WTC11 (cell line): ENCODE measurements at regions not wholly inside any gene's neighbourhood (a gene's known extent, or its start where the extent isn't known, plus 50 kb on each side); places are given as distances from the start of the nearest gene placed in this dataset.

ENCODE experiments used
- ATAC-seq: fragments of 200-7000 bp; cut with Tn5 transposase; 2 replicates; pipeline ENCODE4 v1.10.0; 2021; ENCODE audit warnings: mild to moderate bottlenecking, moderate library complexity
- CTCF ChIA-PET: fragments of 300-600 bp; sonication (Branson Sonifier 250); formaldehyde crosslinking; loops from one replicate; lab custom pipeline; 2021; ENCODE audit warnings: antibody characterized with exemption; lab: Charles Lee
- POLR2A ChIA-PET: fragments of 350-600 bp; sonication (Branson Sonifier 250); formaldehyde crosslinking; loops from one replicate; lab custom pipeline; 2021; ENCODE audit warnings: antibody characterized with exemption; lab: Charles Lee
- DNase-seq: peaks from one replicate; pipeline ENCODE4 v3.0.0; 2021; ENCODE audit warnings: low spot score
- H3K27ac Mint-ChIP-seq: 2 replicates; pipeline ENCODE4 v1.8.0; 2021; ENCODE audit warnings: mixed read lengths
- H3K27me3 Mint-ChIP-seq: 2 replicates; pipeline ENCODE4 v1.8.0; 2021; ENCODE audit warnings: low read depth, mild to moderate bottlenecking, moderate library complexity, mixed read lengths
- H3K36me3 Mint-ChIP-seq: 2 replicates; pipeline ENCODE4 v1.8.0; 2021; ENCODE audit warnings: mixed read lengths
- H3K4me1 Mint-ChIP-seq: 2 replicates; pipeline ENCODE4 v1.8.0; 2022; ENCODE audit warnings: mixed read lengths
- H3K4me3 Mint-ChIP-seq: 2 replicates; pipeline ENCODE4 v1.8.0; 2021; ENCODE audit warnings: mild to moderate bottlenecking, moderate library complexity, mixed read lengths
- H3K9me3 Mint-ChIP-seq: 2 replicates; pipeline ENCODE4 v1.8.0; 2021; ENCODE audit warnings: mixed read lengths
- ATF1 ChIP-seq: sonication (generic); formaldehyde crosslinking; IDR thresholded peaks from 2 replicates; pipeline ENCODE4 v1.8.1; 2023; ENCODE audit warnings: mild to moderate bottlenecking, moderate library complexity, missing genetic modification reagents
- GRHL2 ChIP-seq: fragments of 250-450 bp; sonication (Bioruptor Pico); IDR thresholded peaks from 2 replicates; pipeline ENCODE4 v1.8.0; 2022; ENCODE audit warnings: mild to moderate bottlenecking, moderate library complexity; ENCODE audit not compliant: insufficient replicate concordance, severe bottlenecking
- MYBL2 ChIP-seq: sonication (generic); formaldehyde crosslinking; IDR thresholded peaks from 2 replicates; pipeline ENCODE4 v1.8.1; 2023; ENCODE audit warnings: mild to moderate bottlenecking, moderate library complexity, missing genetic modification reagents
- NFATC4 ChIP-seq: fragments of 250-450 bp; sonication (Bioruptor Pico); IDR thresholded peaks from 2 replicates; pipeline ENCODE4 v1.9.0; 2021; ENCODE audit warnings: mild to moderate bottlenecking
- NR2C2 ChIP-seq: sonication (generic); formaldehyde crosslinking; IDR thresholded peaks from 2 replicates; pipeline ENCODE4 v1.8.0; 2022; ENCODE audit warnings: mild to moderate bottlenecking, missing genetic modification reagents
- SMAD4 ChIP-seq: sonication (generic); formaldehyde crosslinking; IDR thresholded peaks from 2 replicates; pipeline ENCODE4 v1.8.0; 2022; ENCODE audit warnings: mild to moderate bottlenecking, missing genetic modification reagents
- TCF7 ChIP-seq: sonication (generic); formaldehyde crosslinking; IDR thresholded peaks from 2 replicates; pipeline ENCODE4 v1.8.0; 2022; ENCODE audit warnings: mild to moderate bottlenecking, low read depth, missing genetic modification reagents, moderate library complexity
- TP53 ChIP-seq: sonication (generic); formaldehyde crosslinking; IDR thresholded peaks from 2 replicates; pipeline ENCODE4 v1.8.1; 2023; ENCODE audit warnings: mild to moderate bottlenecking, missing genetic modification reagents
- ZNF121 ChIP-seq: sonication (generic); formaldehyde crosslinking; IDR thresholded peaks from 2 replicates; pipeline ENCODE4 v1.8.0; 2023; ENCODE audit warnings: missing genetic modification reagents
- ZNF219 ChIP-seq: sonication (generic); formaldehyde crosslinking; IDR thresholded peaks from 2 replicates; pipeline ENCODE4 v1.8.0; 2023; ENCODE audit warnings: missing genetic modification reagents, mild to moderate bottlenecking, borderline replicate concordance
- ZNF671 ChIP-seq: fragments of 250-450 bp; sonication (Bioruptor Pico); IDR thresholded peaks from 2 replicates; pipeline ENCODE4 v1.8.0; 2021; ENCODE audit warnings: mild to moderate bottlenecking
- TF ChIP-seq, protein P1 (sequence below): sonication (generic); formaldehyde crosslinking; IDR thresholded peaks from 2 replicates; pipeline ENCODE4 v1.8.1; 2022; ENCODE audit warnings: mild to moderate bottlenecking, moderate library complexity, missing genetic modification reagents
- TF ChIP-seq, protein P2 (sequence below): sonication (generic); formaldehyde crosslinking; conservative IDR thresholded peaks from 2 replicates; pipeline ENCODE4 v1.8.1; 2023; ENCODE audit warnings: mild to moderate bottlenecking, low read depth, missing genetic modification reagents, moderate library complexity
- TF ChIP-seq, protein P3 (sequence below): sonication (generic); formaldehyde crosslinking; IDR thresholded peaks from 2 replicates; pipeline ENCODE4 v1.8.0; 2022; ENCODE audit warnings: mild to moderate bottlenecking, missing genetic modification reagents
- TF ChIP-seq, protein P4 (sequence below): sonication (generic); formaldehyde crosslinking; IDR thresholded peaks from 2 replicates; pipeline ENCODE4 v1.8.0; 2023; ENCODE audit warnings: mild to moderate bottlenecking, missing genetic modification reagents
- TF ChIP-seq, protein P5 (sequence below): fragments of 200-600 bp; IDR thresholded peaks from 2 replicates; pipeline ENCODE4 v1.8.0; 2022; ENCODE audit warnings: antibody characterized with exemption
- TF ChIP-seq, protein P6 (sequence below): sonication (generic); formaldehyde crosslinking; IDR thresholded peaks from 2 replicates; pipeline ENCODE4 v1.8.0; 2023; ENCODE audit warnings: missing genetic modification reagents

DNA sequence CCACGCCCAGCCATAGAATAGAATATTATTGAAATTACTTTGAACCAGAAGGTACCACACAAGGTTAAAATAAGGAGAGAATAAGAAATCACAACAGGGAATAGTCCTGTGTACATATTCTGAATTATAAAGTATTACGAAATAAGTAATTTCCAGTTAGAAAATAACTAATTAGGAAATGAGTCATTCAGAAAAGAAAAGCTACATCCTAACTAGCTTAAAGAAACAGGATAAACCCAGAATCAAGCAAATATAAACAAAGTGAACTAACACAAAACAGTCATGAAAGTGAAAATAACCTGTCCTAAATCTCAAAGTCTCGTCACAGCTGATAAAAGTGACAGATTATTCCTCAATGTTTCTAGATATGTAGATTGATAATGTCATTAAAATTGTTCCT, 74.8 kb upstream of the NEBL start:
- Mint-ChIP-seq H3K4me1 (no peaks in the 10 kb centered on the region), H3K4me3 (no peak overlapping the region), H3K9me3 (peaks cover 5% of the 10 kb centered on the region), H3K27me3 (no peaks in the 10 kb centered on the region), H3K27ac (no peak overlapping the region), H3K36me3 (no peaks in the 10 kb centered on the region)
- ATAC-seq (no peak), DNase-seq (no peak)
- TF ChIP-seq, protein P1, sequence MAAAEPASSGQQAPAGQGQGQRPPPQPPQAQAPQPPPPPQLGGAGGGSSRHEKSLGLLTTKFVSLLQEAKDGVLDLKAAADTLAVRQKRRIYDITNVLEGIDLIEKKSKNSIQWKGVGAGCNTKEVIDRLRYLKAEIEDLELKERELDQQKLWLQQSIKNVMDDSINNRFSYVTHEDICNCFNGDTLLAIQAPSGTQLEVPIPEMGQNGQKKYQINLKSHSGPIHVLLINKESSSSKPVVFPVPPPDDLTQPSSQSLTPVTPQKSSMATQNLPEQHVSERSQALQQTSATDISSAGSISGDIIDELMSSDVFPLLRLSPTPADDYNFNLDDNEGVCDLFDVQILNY (CRISPR knock-in tag): no peak
- TF ChIP-seq, protein P2, sequence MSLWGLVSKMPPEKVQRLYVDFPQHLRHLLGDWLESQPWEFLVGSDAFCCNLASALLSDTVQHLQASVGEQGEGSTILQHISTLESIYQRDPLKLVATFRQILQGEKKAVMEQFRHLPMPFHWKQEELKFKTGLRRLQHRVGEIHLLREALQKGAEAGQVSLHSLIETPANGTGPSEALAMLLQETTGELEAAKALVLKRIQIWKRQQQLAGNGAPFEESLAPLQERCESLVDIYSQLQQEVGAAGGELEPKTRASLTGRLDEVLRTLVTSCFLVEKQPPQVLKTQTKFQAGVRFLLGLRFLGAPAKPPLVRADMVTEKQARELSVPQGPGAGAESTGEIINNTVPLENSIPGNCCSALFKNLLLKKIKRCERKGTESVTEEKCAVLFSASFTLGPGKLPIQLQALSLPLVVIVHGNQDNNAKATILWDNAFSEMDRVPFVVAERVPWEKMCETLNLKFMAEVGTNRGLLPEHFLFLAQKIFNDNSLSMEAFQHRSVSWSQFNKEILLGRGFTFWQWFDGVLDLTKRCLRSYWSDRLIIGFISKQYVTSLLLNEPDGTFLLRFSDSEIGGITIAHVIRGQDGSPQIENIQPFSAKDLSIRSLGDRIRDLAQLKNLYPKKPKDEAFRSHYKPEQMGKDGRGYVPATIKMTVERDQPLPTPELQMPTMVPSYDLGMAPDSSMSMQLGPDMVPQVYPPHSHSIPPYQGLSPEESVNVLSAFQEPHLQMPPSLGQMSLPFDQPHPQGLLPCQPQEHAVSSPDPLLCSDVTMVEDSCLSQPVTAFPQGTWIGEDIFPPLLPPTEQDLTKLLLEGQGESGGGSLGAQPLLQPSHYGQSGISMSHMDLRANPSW (CRISPR knock-in tag): no peak
- TF ChIP-seq TCF7 (CRISPR knock-in tag) (no peak), SMAD4 (no peak), TP53 (CRISPR knock-in tag) (no peak), NFATC4 (CRISPR knock-in tag) (no peak), MYBL2 (no peak), NR2C2 (CRISPR knock-in tag) (no peak), GRHL2 (no peak), ZNF671 (no peak), ZNF121 (no peak), ATF1 (no peak), ZNF219 (CRISPR knock-in tag) (no peak)
- TF ChIP-seq, protein P3, sequence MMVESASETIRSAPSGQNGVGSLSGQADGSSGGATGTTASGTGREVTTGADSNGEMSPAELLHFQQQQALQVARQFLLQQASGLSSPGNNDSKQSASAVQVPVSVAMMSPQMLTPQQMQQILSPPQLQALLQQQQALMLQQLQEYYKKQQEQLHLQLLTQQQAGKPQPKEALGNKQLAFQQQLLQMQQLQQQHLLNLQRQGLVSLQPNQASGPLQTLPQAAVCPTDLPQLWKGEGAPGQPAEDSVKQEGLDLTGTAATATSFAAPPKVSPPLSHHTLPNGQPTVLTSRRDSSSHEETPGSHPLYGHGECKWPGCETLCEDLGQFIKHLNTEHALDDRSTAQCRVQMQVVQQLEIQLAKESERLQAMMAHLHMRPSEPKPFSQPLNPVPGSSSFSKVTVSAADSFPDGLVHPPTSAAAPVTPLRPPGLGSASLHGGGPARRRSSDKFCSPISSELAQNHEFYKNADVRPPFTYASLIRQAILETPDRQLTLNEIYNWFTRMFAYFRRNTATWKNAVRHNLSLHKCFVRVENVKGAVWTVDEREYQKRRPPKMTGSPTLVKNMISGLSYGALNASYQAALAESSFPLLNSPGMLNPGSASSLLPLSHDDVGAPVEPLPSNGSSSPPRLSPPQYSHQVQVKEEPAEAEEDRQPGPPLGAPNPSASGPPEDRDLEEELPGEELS: no peak
- TF ChIP-seq, protein P4, sequence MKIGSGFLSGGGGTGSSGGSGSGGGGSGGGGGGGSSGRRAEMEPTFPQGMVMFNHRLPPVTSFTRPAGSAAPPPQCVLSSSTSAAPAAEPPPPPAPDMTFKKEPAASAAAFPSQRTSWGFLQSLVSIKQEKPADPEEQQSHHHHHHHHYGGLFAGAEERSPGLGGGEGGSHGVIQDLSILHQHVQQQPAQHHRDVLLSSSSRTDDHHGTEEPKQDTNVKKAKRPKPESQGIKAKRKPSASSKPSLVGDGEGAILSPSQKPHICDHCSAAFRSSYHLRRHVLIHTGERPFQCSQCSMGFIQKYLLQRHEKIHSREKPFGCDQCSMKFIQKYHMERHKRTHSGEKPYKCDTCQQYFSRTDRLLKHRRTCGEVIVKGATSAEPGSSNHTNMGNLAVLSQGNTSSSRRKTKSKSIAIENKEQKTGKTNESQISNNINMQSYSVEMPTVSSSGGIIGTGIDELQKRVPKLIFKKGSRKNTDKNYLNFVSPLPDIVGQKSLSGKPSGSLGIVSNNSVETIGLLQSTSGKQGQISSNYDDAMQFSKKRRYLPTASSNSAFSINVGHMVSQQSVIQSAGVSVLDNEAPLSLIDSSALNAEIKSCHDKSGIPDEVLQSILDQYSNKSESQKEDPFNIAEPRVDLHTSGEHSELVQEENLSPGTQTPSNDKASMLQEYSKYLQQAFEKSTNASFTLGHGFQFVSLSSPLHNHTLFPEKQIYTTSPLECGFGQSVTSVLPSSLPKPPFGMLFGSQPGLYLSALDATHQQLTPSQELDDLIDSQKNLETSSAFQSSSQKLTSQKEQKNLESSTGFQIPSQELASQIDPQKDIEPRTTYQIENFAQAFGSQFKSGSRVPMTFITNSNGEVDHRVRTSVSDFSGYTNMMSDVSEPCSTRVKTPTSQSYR (CRISPR knock-in tag): no peak
- TF ChIP-seq, protein P5, sequence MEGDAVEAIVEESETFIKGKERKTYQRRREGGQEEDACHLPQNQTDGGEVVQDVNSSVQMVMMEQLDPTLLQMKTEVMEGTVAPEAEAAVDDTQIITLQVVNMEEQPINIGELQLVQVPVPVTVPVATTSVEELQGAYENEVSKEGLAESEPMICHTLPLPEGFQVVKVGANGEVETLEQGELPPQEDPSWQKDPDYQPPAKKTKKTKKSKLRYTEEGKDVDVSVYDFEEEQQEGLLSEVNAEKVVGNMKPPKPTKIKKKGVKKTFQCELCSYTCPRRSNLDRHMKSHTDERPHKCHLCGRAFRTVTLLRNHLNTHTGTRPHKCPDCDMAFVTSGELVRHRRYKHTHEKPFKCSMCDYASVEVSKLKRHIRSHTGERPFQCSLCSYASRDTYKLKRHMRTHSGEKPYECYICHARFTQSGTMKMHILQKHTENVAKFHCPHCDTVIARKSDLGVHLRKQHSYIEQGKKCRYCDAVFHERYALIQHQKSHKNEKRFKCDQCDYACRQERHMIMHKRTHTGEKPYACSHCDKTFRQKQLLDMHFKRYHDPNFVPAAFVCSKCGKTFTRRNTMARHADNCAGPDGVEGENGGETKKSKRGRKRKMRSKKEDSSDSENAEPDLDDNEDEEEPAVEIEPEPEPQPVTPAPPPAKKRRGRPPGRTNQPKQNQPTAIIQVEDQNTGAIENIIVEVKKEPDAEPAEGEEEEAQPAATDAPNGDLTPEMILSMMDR: no peak
- TF ChIP-seq, protein P6, sequence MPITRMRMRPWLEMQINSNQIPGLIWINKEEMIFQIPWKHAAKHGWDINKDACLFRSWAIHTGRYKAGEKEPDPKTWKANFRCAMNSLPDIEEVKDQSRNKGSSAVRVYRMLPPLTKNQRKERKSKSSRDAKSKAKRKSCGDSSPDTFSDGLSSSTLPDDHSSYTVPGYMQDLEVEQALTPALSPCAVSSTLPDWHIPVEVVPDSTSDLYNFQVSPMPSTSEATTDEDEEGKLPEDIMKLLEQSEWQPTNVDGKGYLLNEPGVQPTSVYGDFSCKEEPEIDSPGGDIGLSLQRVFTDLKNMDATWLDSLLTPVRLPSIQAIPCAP (CRISPR knock-in tag): no peak
- POLR2A ChIA-PET: no interaction called here
- CTCF ChIA-PET: no interaction called here
